HepG2 (cell line): ENCODE measurements at regions not wholly inside any gene's neighbourhood (a gene's known extent, or its start where the extent isn't known, plus 50 kb on each side); places are given as distances from the start of the nearest gene placed in this dataset.

Source experiments
- ATAC-seq: fragments of 200-7000 bp; cut with Tn5 transposase; 3 replicates; pipeline ENCODE4 v1.9.1; 2020; ENCODE audit warnings: mild to moderate bottlenecking, moderate library complexity
- BruUV-seq: library from RNA; stranded (reverse); fragments of 400-500 nt; replicated peaks from 2 replicates; lab custom pipeline; 2021; lab: Mats Ljungman, UMichigan
- CTCF ChIA-PET: fragments of 300-600 bp; formaldehyde crosslinking; extraction: SDS; loops from one replicate; lab custom pipeline; 2021; ENCODE audit warnings: low total read pairs, inconsistent platforms, low intra/inter-chr PET ratio; lab: Yijun Ruan, JAX
- POLR2A ChIA-PET: fragments of 350-600 bp; sonication (Branson Sonifier 250); formaldehyde crosslinking; loops from one replicate; lab custom pipeline; 2020; ENCODE audit warnings: antibody characterized with exemption, inconsistent platforms; lab: Yijun Ruan, JAX
- DNase-seq: peaks from one replicate; pipeline ENCODE4 v3.0.0-alpha.2; 2015; ENCODE audit warnings: low spot score
- FAIRE-seq: peaks from 3 replicates; lab custom pipeline; 2011; peaks lifted over from hg19 to GRCh38; lab: Jason Lieb, UNC
- H2AFZ ChIP-seq: one replicate; pipeline ENCODE4 v1.6.1; 2011; ENCODE audit warnings: low read length, inconsistent platforms
- H3K27ac ChIP-seq: fragments of 300-600 bp; 3 replicates; pipeline ENCODE4 v1.8.0; 2011; ENCODE audit warnings: mixed run types, mild to moderate bottlenecking, mixed read lengths, low read length, inconsistent platforms; ENCODE audit not compliant: insufficient read depth; ENCODE audit errors: extremely low read length
- H3K27me3 ChIP-seq, 2 experiments: fragments of 200-600 bp in 1 of 2; 2 replicates in 1 of 2; 3 replicates in 1 of 2; pipeline versions ENCODE4 v1.6.0 to v1.8.0; 2011; ENCODE audit warnings: low read length in 2 of 2, mild to moderate bottlenecking in 2 of 2, moderate library complexity in 2 of 2, inconsistent platforms in 1 of 2; ENCODE audit not compliant: insufficient read depth in 2 of 2, control insufficient read depth in 1 of 2
- H3K36me3 ChIP-seq, 2 experiments: fragments of 200-600 bp in 1 of 2; replicated peaks in 1 of 2; 2 replicates in 1 of 2; 3 replicates in 1 of 2; pipeline versions ENCODE4 v1.5.1 to v1.8.0; 2011; ENCODE audit warnings: low read length in 2 of 2, inconsistent platforms in 1 of 2; ENCODE audit not compliant: insufficient read depth in 2 of 2, control insufficient read depth in 1 of 2
- H3K4me1 ChIP-seq: 2 replicates; pipeline ENCODE4 v1.5.1; 2012; ENCODE audit warnings: low read length, inconsistent platforms; ENCODE audit not compliant: insufficient read depth
- H3K4me2 ChIP-seq: 2 replicates; pipeline ENCODE4 v1.6.0; 2011; ENCODE audit warnings: low read depth, low read length, inconsistent platforms
- H3K4me3 ChIP-seq, 3 experiments: fragments of 200-600 bp in 1 of 3; sonication (generic), shearing (Covaris generic) in 1 of 3; replicated peaks in 1 of 3; 2 replicates each; pipeline ENCODE4 v1.5.1; 2011 to 2016; ENCODE audit warnings: low read length in 3 of 3, inconsistent platforms in 2 of 3, low read depth in 2 of 3, mild to moderate bottlenecking in 2 of 3, control low read depth in 1 of 3, mixed read lengths in 1 of 3; ENCODE audit not compliant: insufficient read depth in 1 of 3
- H3K79me2 ChIP-seq: one replicate; pipeline ENCODE4 v1.6.1; 2011; ENCODE audit warnings: low read length, inconsistent platforms; ENCODE audit not compliant: insufficient read depth
- H3K9ac ChIP-seq: 2 replicates; pipeline ENCODE4 v1.6.0; 2011; ENCODE audit warnings: mild to moderate bottlenecking, low read depth, low read length, inconsistent platforms; ENCODE audit not compliant: insufficient read depth
- H3K9me3 ChIP-seq: 2 replicates; pipeline ENCODE4 v1.5.1; 2012; ENCODE audit warnings: mild to moderate bottlenecking, low read length
- H4K20me1 ChIP-seq: 2 replicates; pipeline ENCODE4 v1.6.0; 2011; ENCODE audit warnings: inconsistent platforms, mild to moderate bottlenecking, low read length, moderate library complexity; ENCODE audit not compliant: insufficient read depth
- ATAD3A ChIP-seq: sonication (generic); formaldehyde crosslinking; IDR thresholded peaks from 2 replicates; pipeline ENCODE4 v1.4.0; 2020; ENCODE audit warnings: missing genetic modification reagents
- ETV6 ChIP-seq: sonication (generic); formaldehyde crosslinking; conservative IDR thresholded peaks from 2 replicates; pipeline ENCODE4 v1.4.0; 2020; ENCODE audit warnings: missing genetic modification reagents
- HBP1 ChIP-seq: IDR thresholded peaks from 2 replicates; pipeline ENCODE4 v1.6.1; 2016; ENCODE audit warnings: low read depth, control low read depth
- NFE2L1 ChIP-seq: sonication (generic); formaldehyde crosslinking; IDR thresholded peaks from 2 replicates; pipeline ENCODE4 v1.4.0; 2020; ENCODE audit warnings: missing genetic modification reagents, mild to moderate bottlenecking, borderline replicate concordance
- NR2C2 ChIP-seq: sonication (generic); formaldehyde crosslinking; IDR thresholded peaks from 2 replicates; pipeline ENCODE4 v1.4.0; 2020; ENCODE audit warnings: missing genetic modification reagents, mild to moderate bottlenecking, moderate library complexity, borderline replicate concordance
- SNAI1 ChIP-seq: sonication (generic); formaldehyde crosslinking; IDR thresholded peaks from 2 replicates; pipeline ENCODE4 v1.5.0; 2020; ENCODE audit warnings: mild to moderate bottlenecking, missing genetic modification reagents, borderline replicate concordance
- ZBTB7A ChIP-seq: sonication (generic); formaldehyde crosslinking; IDR thresholded peaks from 2 replicates; pipeline ENCODE4 v1.8.0; 2022; ENCODE audit warnings: mild to moderate bottlenecking, missing genetic modification reagents
- ZNF329 ChIP-seq: sonication (generic); formaldehyde crosslinking; IDR thresholded peaks from 2 replicates; pipeline ENCODE4 v1.9.0; 2021; ENCODE audit warnings: low read depth, mild to moderate bottlenecking, missing genetic modification reagents
- ZNF589 ChIP-seq: sonication (generic); formaldehyde crosslinking; conservative IDR thresholded peaks from 2 replicates; pipeline ENCODE4 v1.8.0; 2022; ENCODE audit warnings: mild to moderate bottlenecking, moderate library complexity, missing genetic modification reagents
- ZNF850 ChIP-seq: sonication (generic); formaldehyde crosslinking; conservative IDR thresholded peaks from 2 replicates; pipeline ENCODE4 v1.9.0; 2021; ENCODE audit warnings: mild to moderate bottlenecking, missing genetic modification reagents
- WGBS: methylation state at CpG from one replicate; pipeline ENCODE4 v1.1.6; 2017; ENCODE audit warnings: low lambda C conversion rate; 5-methylcytosine and 5-hydroxymethylcytosine counted together
- in situ Hi-C: cut with HindIII; loops from 2 replicates; pipeline ENCODE4 v1.10.0; 2017; ENCODE audit warnings: low pct_unique_long_range_greater_than_20kb; ENCODE audit not compliant: extremely low pct_ligation_motif_present
- intact Hi-C: fragments of 100-400 bp; cut with micrococcal nuclease; formaldehyde crosslinking; loops from one replicate; pipeline ENCODE4 v1.10.0; 2022; ENCODE audit not compliant: unreplicated experiment
- TF ChIP-seq, protein P1 (sequence below): sonication (generic); formaldehyde crosslinking; IDR thresholded peaks from 2 replicates; pipeline ENCODE4 v1.4.0; 2020; ENCODE audit warnings: missing genetic modification reagents

DNA sequence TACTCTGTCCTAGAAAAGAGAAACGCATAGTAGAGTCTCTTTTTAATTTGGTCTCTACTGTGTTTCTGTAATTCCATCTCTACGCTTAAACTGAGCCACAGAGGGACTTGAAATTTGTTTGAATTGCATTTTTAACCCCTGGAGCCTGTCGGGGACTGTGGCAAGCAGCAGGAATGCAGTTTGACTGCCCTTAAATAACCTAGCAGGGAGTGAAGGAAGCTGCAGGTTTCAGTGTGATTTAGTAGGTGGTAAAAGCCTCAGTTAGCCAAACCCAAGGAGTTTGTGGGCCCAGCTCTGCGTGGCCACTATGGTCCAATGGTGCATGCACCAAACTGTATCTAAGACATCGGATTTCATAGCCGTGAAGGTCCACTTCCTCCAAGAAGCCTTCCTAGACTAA is 70.3 kb upstream of the MC3R start (continued):
- TF ChIP-seq HBP1 (CRISPR knock-in tag) (no peak), ZNF329 (no peak), ZNF589 (CRISPR knock-in tag) (no peak), SNAI1 (CRISPR knock-in tag) (no peak), ETV6 (CRISPR knock-in tag) (no peak), ATAD3A (CRISPR knock-in tag) (no peak)
- TF ChIP-seq, protein P1, sequence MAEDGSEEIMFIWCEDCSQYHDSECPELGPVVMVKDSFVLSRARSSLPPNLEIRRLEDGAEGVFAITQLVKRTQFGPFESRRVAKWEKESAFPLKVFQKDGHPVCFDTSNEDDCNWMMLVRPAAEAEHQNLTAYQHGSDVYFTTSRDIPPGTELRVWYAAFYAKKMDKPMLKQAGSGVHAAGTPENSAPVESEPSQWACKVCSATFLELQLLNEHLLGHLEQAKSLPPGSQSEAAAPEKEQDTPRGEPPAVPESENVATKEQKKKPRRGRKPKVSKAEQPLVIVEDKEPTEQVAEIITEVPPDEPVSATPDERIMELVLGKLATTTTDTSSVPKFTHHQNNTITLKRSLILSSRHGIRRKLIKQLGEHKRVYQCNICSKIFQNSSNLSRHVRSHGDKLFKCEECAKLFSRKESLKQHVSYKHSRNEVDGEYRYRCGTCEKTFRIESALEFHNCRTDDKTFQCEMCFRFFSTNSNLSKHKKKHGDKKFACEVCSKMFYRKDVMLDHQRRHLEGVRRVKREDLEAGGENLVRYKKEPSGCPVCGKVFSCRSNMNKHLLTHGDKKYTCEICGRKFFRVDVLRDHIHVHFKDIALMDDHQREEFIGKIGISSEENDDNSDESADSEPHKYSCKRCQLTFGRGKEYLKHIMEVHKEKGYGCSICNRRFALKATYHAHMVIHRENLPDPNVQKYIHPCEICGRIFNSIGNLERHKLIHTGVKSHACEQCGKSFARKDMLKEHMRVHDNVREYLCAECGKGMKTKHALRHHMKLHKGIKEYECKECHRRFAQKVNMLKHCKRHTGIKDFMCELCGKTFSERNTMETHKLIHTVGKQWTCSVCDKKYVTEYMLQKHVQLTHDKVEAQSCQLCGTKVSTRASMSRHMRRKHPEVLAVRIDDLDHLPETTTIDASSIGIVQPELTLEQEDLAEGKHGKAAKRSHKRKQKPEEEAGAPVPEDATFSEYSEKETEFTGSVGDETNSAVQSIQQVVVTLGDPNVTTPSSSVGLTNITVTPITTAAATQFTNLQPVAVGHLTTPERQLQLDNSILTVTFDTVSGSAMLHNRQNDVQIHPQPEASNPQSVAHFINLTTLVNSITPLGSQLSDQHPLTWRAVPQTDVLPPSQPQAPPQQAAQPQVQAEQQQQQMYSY (CRISPR knock-in tag): no peak

- no peak overlapping the region for H3K4me3 ChIP-seq
- H3K79me2 ChIP-seq: no peaks in the 10 kb centered on the region
- no peak overlapping the region for H3K27ac ChIP-seq
- no peak overlapping the region for H3K9ac ChIP-seq
- ChIA-PET POLR2A (no interaction called here), CTCF (no interaction called here)
- in situ Hi-C loops (no loop called here), intact Hi-C loops (no loop called here)
- no peak for DNase-seq
- no peak overlapping the region for H2AFZ ChIP-seq
- H4K20me1 ChIP-seq: no peaks in the 10 kb centered on the region
- FAIRE-seq: no peak
- peaks cover 0 to 2% of the 10 kb centered on the region in 2 experiments; a peak in 1 of 5 replicates for H3K27me3 ChIP-seq
- H3K9me3 ChIP-seq: no peaks in the 10 kb centered on the region
- WGBS: 20% methylated on average over 4 of the region's 4 CpGs
- no peak for TF ChIP-seq NFE2L1 (CRISPR knock-in tag)
- TF ChIP-seq ZNF850 (CRISPR knock-in tag): no peak
- no peak for TF ChIP-seq NR2C2 (CRISPR knock-in tag)
- TF ChIP-seq ZBTB7A (CRISPR knock-in tag): no peak
- no peak for ATAC-seq
- H3K4me2 ChIP-seq: no peak overlapping the region
- H3K36me3 ChIP-seq: no peaks in the 10 kb centered on the region
- H3K4me1 ChIP-seq: no peaks in the 10 kb centered on the region
- no TSS peak for BruUV-seq
Observed at GRCh38 chr20:56179051-56179450, 69.5 kb upstream of the MC3R start.
